ENCODE measurements at regions not wholly inside any gene's neighbourhood (a gene's known extent, or its start where the extent isn't known, plus 50 kb on each side); places are given as distances from the start of the nearest gene placed in this dataset.
"Not testable (repeated sequence)": the region's sequence is repeated elsewhere in the genome, so short reads cannot be mapped to it uniquely, and the experiment has no call there.

GRCh38 chr10:108005627-108006026 lies 841.1 kb upstream of the SORCS1 start:
- no peak for DNase-seq (ENCODE audit: low spot score)

DNA sequence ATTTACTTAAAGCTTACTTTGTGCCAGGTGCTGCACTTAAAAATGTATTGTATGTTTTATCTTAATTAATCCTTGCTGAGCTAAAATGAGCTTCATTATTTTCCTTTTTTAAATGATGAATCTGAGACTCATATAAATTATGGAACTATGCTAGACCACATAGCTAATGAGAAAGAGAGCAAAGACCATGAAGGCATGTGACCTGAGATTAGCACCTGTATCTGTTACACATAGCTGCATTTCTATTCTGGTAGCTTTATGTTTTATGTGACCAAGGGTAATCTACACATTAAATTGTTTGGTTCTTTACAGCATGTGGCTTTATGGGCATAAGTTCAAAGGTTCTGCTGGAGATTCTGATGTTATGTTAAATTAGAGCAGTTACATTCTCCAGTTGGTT lies 839.1 kb upstream of the SORCS1 start:
- DNase-seq (ENCODE audit: low spot score), result no peak

GRCh38 chr10:108003061-108003460 lies 838.6 kb upstream of the SORCS1 start:
- DNase-seq (ENCODE audit: low spot score), result no peak

GRCh38 chr10:108000365-108000764 lies 835.9 kb upstream of the SORCS1 start:
- no peak for DNase-seq (ENCODE audit: low spot score)

DNA sequence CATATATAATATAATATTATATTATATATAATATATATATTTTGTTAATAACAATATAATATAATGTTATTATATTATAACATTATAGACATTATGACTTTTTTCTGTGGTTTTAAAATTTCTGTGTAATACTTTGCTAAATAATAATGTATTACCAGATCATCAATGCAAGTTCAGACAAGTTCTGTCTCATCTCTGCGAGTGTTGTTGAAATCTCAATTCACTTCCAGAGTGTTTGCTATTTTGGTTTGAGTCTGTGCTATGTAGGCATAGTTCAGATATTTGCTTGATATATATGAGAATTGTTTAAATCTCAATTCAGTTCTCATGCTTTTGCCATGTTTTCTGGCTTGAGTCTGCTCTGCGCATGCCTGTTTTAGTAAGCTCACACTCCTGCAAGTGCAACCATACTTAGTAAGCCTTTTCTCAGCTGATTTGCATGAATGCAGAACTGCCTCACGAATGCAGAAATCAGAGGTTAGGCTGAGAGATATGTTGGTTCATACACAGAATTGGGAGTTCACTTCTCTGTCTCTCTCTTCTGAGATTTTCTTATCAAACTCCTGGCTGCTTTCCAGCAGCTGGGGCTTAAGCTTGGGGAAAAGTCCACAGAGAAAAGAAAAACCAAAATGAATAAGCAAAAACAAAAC lies 830.2 kb upstream of the SORCS1 start:
- no peak for DNase-seq (ENCODE audit: low spot score)

DNA sequence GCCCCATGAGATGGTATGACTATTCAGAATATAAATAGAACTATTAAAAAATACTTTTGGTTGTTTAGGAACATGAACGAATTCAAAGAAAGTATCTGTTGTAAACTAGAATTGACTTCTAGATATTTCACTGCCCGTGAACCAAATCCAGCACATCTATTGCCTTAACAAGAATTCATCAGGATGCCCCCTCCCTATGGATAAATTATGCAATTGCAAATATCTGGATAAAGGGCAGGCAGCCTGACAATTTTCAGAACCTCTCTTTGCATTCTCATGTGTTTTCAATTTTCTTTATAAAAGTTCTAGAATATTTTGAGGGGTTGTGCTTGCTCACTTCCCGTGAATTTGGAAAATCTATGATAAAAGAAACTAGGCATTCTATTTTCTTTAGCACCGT lies 822.1 kb upstream of the SORCS1 start:
- no peak for DNase-seq (ENCODE audit: low spot score)

DNA sequence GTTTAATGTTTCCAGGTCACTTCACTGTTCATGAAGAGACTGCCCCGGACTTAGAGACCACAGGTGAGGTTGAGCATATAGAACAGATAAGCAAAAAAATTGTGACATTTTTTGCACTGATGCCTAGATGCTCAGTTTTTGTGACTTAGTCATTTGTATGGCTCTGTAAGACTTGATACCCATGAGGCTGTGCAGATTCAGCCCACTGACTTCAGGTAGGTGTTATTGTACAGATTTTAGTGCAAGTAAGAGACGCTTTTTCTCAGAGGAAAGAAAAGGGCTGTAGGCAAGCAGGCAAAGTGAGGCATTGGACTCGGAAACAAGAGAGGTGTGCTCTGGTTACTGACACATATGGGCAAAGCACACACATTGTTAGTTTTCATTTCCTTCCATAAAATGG lies 820.1 kb upstream of the SORCS1 start:
- no peak for DNase-seq (ENCODE audit: low spot score)

DNA sequence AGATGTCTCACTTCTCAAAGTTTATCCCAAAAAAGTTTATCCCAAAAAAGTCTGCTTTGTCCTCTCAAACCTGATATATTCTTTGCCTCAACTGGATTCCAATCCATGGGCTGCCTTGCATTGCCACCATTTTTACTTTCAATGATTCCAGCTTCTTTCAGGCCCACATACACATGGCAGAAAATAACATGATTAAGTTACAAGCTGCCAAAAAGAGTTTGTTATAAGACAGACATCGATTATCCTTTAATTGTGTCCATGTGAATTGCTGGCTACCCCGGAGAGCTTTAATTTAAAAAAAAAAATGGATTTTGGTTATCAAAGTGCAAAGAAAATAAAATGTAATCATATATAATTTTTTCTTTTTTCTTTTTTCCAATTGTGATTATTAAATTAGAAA lies 819.6 kb upstream of the SORCS1 start:
- DNase-seq (ENCODE audit: low spot score), result no peak

DNA sequence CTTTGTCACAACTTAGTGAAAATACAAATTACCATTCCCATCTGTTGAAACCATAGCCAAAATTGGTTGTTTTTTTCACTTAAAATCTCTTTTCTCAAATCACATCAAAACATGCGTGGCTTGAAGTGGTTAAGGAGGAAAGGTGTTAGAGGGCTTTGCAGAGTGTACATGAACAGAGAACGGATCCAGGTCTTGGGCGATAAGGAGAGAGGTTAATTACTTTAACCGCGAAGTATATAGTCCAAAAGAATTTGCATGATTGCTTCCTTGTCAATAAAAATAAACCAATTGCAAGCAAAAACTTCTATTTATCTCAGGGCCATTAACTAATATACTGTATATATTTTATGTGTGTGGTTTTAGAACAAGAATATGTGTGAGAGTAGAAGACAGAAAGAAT lies 813.9 kb upstream of the SORCS1 start:
- no peak for DNase-seq (ENCODE audit: low spot score)

DNA sequence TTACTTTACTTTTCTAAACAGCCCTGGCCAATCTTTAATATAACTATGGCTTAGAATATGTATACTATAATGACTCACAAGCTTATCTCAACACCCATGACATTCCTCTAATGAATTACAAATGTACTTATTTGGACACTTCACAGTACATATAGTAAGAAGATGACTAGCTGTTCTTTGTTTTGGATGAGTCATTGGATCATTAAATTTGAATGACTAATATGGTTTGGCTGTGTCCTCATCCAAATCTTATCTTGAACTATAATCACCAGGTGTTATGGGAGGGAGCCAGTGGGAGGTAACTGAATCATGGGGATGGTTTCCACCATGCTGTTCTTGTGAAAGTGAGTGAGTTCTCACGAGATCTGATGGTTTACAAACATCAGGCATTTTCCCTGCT lies 807.5 kb upstream of the SORCS1 start:
- DNase-seq (ENCODE audit: low spot score), result no peak

DNA sequence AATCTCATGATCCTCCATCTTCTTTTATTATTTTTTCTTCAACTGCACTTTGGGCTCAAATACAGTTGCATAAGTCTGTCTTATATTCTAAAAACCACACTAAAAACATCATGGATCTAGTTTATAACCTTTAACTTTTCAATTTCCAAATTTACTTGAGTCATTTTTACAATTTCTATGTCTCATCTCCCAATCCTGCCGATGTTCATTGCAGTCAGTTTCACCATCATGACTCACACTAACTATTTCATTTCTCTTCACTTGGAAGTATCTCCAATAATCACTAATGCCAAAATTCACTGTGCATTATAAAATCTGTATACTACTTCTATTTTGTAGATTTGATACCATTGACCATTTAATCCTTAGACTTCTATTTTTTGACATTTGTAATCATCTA lies 806.9 kb upstream of the SORCS1 start:
- no peak for DNase-seq (ENCODE audit: low spot score)

GRCh38 chr10:107970512-107970911 lies 806.0 kb upstream of the SORCS1 start:
- no peak for DNase-seq (ENCODE audit: low spot score)

GRCh38 chr10:107969936-107970335 lies 805.4 kb upstream of the SORCS1 start:
- no peak for DNase-seq (ENCODE audit: low spot score)

DNA sequence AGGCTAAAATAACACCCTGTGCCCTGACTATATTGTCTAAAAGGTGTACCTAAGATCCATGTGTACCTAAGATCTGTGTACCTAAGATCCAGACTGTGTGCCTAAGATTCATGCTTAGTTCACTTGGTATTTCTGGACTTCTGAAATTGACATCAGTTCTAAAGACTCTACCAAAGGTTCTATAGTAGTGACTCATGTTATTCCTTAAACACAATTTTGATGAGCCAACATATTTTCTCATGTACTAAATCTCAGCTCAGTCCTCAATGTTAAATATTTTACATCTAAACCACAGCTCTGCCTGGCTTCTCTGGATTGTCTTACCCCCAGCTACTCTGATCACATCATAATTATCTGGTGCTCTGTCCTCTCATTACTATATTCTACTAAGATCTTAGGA lies 802.3 kb upstream of the SORCS1 start:
- DNase-seq (ENCODE audit: low spot score), result no peak

GRCh38 chr10:107952649-107953556 lies 788.4 kb upstream of the SORCS1 start:
- no peak for DNase-seq (ENCODE audit: low spot score)

DNA sequence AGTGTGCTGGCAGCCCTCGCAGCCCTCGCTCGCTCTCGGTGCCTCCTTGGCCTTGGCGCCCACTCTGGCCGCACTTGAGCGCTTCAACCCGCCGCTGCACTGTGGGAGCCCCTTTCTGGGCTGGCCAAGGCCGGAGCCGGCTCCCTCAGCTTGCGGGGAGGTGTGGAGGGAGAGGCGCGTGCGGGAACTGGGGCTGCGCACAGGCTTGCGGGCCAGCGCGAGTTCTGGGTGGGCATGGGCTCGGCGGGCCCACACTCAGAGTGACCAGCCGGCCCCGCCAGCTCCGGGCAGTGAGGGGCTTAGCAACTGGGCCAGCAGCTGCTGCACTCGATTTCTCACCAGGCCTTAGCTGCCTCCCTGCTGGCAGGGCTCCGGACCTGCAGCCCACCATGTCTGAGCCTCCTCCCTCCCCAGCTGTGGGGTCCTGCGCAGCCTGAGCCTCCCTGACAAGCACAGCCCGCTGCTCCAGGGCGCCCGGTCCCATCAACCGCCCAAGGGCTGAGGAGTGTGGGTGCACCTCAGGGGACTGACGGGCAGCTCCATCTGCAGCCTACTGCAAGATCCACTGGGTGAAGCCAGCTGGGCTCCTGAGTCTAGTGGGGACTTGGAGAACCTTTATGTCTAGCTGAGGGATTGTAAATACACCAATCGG lies 786.0 kb upstream of the SORCS1 start:
- DNase-seq (ENCODE audit: low spot score), result not testable (repeated sequence)

DNA sequence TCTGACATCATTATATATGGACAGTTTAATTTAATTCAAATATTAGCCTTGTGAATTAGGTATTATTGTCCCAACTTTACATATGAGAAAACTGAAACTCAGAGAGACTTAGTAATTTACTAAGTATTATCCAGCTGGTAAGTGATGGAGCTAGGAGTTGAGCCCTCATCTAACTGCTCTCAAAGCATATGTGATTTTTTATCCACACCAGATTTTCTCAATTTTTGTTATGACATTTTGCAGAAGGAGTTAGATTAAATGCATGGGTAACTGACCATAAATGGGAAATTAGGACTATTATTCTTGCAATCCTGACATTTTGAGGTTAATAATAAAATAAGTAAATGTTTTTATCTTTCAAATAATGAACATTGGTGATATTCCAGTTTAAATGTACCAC lies 778.3 kb upstream of the SORCS1 start:
- DNase-seq (ENCODE audit: low spot score), result no peak

GRCh38 chr10:107933076-107933475 lies 768.6 kb upstream of the SORCS1 start:
- DNase-seq (ENCODE audit: low spot score), result no peak

DNA sequence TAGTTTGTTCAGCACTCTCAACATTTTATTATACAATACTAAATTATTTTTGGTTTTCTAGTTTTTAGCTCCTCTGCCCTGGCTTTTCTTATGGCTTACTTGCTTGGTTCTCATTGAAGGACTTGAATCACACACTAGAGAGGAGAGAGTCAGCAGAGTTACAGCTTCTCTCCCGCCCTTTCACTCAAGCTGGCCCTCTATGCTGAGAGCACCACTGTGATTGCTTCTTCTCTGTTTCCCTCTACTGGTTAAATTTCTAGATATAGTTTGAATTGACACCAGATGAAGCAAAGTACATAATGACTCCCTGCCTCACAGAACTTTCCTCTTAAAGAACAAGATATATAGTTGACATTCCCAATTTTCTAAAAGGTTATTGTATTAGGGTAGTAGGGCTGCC lies 767.3 kb upstream of the SORCS1 start:
- DNase-seq (ENCODE audit: low spot score), result no peak

GRCh38 chr10:107930037-107930436 lies 765.5 kb upstream of the SORCS1 start:
- DNase-seq (ENCODE audit: low spot score), result no peak

GRCh38 chr10:107924458-107924857 lies 760.0 kb upstream of the SORCS1 start:
- DNase-seq (ENCODE audit: low spot score), result no peak

DNA sequence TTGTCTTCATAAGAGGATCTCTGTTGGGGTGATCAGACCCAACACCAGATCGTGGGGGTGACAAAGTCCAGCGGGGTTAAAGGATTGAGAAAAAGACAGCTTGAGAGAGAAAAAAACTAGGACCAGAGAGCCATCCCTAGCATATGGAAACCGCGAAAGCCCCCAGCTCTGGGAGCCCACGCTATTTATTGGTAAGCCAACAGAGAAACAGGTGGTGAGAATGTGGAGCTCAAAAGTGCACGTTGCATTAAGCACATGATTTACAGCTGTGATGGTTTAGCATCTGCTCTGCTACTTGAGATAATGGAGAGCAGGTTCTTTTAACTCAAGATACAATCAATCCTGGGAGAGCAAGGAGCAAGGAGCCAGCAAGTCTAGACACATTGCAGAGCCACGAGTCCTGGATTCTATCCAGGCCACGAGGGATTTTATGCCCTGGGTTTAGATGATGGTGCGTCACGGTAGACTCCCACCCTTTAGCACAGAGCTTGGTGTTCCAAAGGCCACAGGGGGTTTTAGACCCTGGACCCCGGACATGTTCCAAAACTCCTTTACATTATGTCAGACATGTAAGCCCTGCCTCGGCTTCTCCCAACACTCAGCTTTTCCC lies 755.2 kb upstream of the SORCS1 start:
- DNase-seq (ENCODE audit: low spot score), result no peak

GRCh38 chr10:107918171-107918570 lies 753.7 kb upstream of the SORCS1 start:
- DNase-seq (ENCODE audit: low spot score), result no peak

Data from Ammon's horn (tissue), 1 donor.